ENCODE measurements at regions not wholly inside any gene's neighbourhood (a gene's known extent, or its start where the extent isn't known, plus 50 kb on each side); places are given as distances from the start of the nearest gene placed in this dataset.

DNA sequence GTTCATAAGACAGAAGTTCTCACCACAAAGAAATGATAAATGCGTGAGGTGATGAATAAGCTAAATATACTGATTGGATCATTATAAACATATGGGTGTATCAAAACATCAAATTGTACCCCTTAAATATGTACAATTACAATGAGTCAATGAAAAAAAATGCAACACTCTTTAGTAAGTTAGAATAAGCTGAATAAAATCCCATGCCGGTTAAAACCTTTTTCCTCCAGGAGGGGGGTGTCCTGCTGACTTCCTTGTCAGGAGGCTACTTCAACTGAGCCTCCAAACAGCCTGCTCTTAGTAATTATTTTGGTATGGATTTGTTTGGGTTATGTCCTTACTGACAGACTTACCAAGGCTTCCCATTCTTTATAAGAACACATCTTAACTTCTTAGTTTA lies 649.1 kb downstream of the INHBA start:
- Histone ChIP-seq H3K36me3 (ENCODE audit: insufficient read depth, low read depth, low read length) (no peaks in the 10 kb centered on the region), H3K9me3 (ENCODE audit: insufficient read depth, low read depth, low read length) (no peaks in the 10 kb centered on the region), H3K4me1 (ENCODE audit: insufficient read depth, low read length) (peaks cover 18% of the 10 kb centered on the region), H3K9ac (ENCODE audit: low read depth, low read length) (no peak overlapping the region), H3K4me3 (ENCODE audit: low read length) (no peak overlapping the region), H3K27ac (ENCODE audit: low read length) (no peak overlapping the region), H3K27me3 (ENCODE audit: insufficient read depth, low read length) (peaks cover 11% of the 10 kb centered on the region; the same call in 1 of the 2 replicates)

DNA sequence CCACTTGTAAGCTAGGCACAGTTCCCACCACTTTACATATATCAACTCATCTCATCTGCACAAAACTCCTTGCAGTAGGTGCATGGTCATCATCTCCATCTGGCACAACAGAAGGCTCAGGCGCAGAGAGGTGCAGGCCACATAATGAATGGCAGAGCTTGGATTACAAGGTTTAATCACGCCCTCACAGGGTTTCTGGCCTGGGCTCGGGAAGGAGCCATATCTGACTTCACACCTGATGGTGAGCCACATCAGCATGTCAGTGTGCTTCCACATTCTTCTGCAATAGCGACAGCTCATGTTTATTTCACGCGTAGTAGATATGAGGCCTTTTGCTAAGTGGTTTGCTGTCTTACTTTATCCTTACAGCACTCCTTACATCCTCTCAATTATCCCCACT lies 650.2 kb downstream of the INHBA start:
- no peak overlapping the region for H3K27ac ChIP-seq (ENCODE audit: low read length)
- no peak overlapping the region for H3K9ac ChIP-seq (ENCODE audit: low read depth, low read length)
- H3K4me1 ChIP-seq (ENCODE audit: insufficient read depth, low read length): peaks cover 12% of the 10 kb centered on the region
- no peaks in the 10 kb centered on the region; the same call in 1 of the 2 replicates for H3K27me3 ChIP-seq (ENCODE audit: insufficient read depth, low read length)
- no peak overlapping the region for H3K4me3 ChIP-seq (ENCODE audit: low read length)
- no peaks in the 10 kb centered on the region for H3K9me3 ChIP-seq (ENCODE audit: insufficient read depth, low read depth, low read length)
- H3K36me3 ChIP-seq (ENCODE audit: insufficient read depth, low read depth, low read length): no peaks in the 10 kb centered on the region

DNA sequence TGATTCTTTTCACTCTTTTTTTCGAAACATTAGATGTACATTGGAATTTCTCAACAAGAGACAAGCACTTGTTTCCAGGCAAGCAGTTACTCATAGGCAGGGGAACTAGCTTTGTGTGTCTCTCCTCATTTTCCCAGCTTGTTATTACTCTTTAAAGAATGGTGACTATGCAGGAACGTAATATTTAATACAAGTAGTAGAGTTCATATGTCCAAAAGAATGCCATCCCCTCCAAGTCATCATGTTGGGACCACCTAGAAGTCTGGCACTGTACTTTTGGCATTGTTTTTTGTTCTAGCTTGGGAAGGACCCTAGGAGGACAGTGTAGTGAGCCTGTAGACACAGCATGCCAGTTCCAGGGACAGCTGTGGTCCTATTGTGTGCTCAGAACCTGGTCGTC lies 650.7 kb downstream of the INHBA start:
- no peak overlapping the region for H3K4me3 ChIP-seq (ENCODE audit: low read length)
- no peak overlapping the region for H3K9ac ChIP-seq (ENCODE audit: low read depth, low read length)
- no peaks in the 10 kb centered on the region for H3K27me3 ChIP-seq (ENCODE audit: insufficient read depth, low read length)
- no peaks in the 10 kb centered on the region for H3K36me3 ChIP-seq (ENCODE audit: insufficient read depth, low read depth, low read length)
- H3K27ac ChIP-seq (ENCODE audit: low read length): no peak overlapping the region
- H3K9me3 ChIP-seq (ENCODE audit: insufficient read depth, low read depth, low read length): no peaks in the 10 kb centered on the region
- peaks cover 12% of the 10 kb centered on the region for H3K4me1 ChIP-seq (ENCODE audit: insufficient read depth, low read length)

DNA sequence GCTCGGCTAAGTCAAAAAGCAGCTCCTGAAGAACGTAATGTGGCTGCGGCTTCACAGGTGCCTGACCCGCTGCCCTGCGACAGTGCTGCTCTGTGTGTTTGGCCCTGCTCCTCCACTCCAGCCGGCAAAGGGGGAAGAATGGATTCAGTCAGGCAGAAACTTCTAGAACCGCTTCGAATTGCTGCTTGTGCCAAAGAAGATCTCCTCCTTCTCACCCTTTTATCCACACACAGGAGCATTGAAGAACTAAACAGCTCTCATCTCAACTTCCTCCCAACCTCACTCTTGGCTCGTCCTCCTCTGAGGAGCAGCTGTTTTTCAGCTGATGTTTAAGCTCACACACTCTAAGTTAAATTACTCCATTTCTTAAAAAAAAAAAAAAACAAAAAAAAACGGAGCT lies 651.4 kb downstream of the INHBA start:
- no peak overlapping the region for H3K9ac ChIP-seq (ENCODE audit: low read depth, low read length)
- no peaks in the 10 kb centered on the region for H3K9me3 ChIP-seq (ENCODE audit: insufficient read depth, low read depth, low read length)
- no peaks in the 10 kb centered on the region for H3K36me3 ChIP-seq (ENCODE audit: insufficient read depth, low read depth, low read length)
- no peaks in the 10 kb centered on the region for H3K27me3 ChIP-seq (ENCODE audit: insufficient read depth, low read length)
- no peak overlapping the region for H3K27ac ChIP-seq (ENCODE audit: low read length)
- H3K4me1 ChIP-seq (ENCODE audit: insufficient read depth, low read length): peaks cover 12% of the 10 kb centered on the region
- no peak overlapping the region for H3K4me3 ChIP-seq (ENCODE audit: low read length)

DNA sequence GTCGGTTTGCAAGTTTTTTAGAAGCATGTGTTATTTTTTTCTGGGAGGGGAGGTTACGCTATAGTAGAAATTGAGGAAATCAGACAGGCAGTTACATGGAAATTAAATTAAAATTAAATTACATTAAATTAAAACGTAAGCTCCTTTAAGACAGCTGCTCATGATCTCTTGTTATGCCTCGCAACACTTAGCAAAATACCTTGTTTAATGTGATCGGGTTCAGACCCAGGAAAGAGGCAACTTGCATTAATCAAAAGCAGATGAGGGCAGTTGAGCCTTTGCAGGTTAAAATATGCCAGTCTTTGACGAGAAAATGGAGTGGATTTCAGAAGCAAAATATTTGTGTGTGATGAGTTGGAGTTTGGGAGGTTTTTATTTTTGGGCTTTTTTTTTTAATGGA lies 651.8 kb downstream of the INHBA start:
- no peak overlapping the region for H3K4me3 ChIP-seq (ENCODE audit: low read length)

DNA sequence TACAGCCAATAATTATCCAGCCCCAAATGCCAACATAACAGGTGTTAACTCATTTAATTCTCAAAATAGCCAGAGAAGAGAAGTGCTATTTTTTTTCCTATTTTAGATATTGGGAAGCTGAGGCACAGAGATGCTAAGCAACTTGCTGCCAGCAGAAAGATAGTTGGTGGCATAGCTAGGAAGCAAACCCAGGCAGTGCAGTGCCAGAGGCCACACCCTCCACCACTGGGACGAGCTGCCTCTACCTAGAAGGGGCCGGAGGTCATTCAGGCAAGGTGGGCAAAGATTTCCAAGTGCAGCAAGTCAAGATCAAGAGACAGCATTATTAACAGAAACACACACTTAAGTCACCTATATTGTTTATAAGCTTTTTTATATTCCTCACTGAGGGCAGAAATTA lies 654.1 kb downstream of the INHBA start:
- Histone ChIP-seq H3K4me3 (ENCODE audit: low read length) (no peak overlapping the region), H3K4me1 (ENCODE audit: insufficient read depth, low read length) (peaks cover 4% of the 10 kb centered on the region; the same call in 1 of the 2 replicates), H3K27ac (ENCODE audit: low read length) (no peak overlapping the region), H3K27me3 (ENCODE audit: insufficient read depth, low read length) (no peaks in the 10 kb centered on the region), H3K9ac (ENCODE audit: low read depth, low read length) (no peak overlapping the region), H3K9me3 (ENCODE audit: insufficient read depth, low read depth, low read length) (no peaks in the 10 kb centered on the region), H3K36me3 (ENCODE audit: insufficient read depth, low read depth, low read length) (no peaks in the 10 kb centered on the region)

More for the DNA sequence above, 651.8 kb downstream of the INHBA start:
- Histone ChIP-seq H3K27ac (ENCODE audit: low read length) (no peak overlapping the region), H3K4me1 (ENCODE audit: insufficient read depth, low read length) (peaks cover 12% of the 10 kb centered on the region), H3K27me3 (ENCODE audit: insufficient read depth, low read length) (no peaks in the 10 kb centered on the region), H3K9ac (ENCODE audit: low read depth, low read length) (no peak overlapping the region), H3K9me3 (ENCODE audit: insufficient read depth, low read depth, low read length) (no peaks in the 10 kb centered on the region), H3K36me3 (ENCODE audit: insufficient read depth, low read depth, low read length) (no peaks in the 10 kb centered on the region)

DNA sequence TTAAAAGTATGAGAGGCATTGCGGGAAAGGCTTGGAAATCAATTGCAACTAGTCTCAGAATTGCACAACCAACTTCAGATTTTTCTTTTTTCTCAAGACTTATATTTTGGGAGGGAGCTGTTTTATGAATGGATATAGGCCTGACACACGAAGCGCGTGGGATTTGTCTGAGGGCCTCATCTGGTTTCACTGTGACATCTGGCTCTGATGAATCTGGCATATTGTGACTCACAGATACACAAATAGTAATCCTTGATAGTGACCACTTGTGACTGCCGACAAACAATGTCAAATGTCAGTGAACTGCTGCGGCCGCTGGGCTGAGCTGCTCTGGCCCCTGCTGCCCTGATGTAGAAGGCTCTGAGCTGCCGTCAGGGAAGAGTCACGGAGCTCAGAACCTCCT lies 655.1 kb downstream of the INHBA start:
- no peak overlapping the region for H3K9ac ChIP-seq (ENCODE audit: low read depth, low read length)
- H3K4me1 ChIP-seq (ENCODE audit: insufficient read depth, low read length): peaks cover 4% of the 10 kb centered on the region; the same call in 1 of the 2 replicates
- H3K27me3 ChIP-seq (ENCODE audit: insufficient read depth, low read length): no peaks in the 10 kb centered on the region
- no peaks in the 10 kb centered on the region for H3K9me3 ChIP-seq (ENCODE audit: insufficient read depth, low read depth, low read length)
- no peaks in the 10 kb centered on the region for H3K36me3 ChIP-seq (ENCODE audit: insufficient read depth, low read depth, low read length)
- no peak overlapping the region for H3K4me3 ChIP-seq (ENCODE audit: low read length)
- H3K27ac ChIP-seq (ENCODE audit: low read length): no peak overlapping the region

DNA sequence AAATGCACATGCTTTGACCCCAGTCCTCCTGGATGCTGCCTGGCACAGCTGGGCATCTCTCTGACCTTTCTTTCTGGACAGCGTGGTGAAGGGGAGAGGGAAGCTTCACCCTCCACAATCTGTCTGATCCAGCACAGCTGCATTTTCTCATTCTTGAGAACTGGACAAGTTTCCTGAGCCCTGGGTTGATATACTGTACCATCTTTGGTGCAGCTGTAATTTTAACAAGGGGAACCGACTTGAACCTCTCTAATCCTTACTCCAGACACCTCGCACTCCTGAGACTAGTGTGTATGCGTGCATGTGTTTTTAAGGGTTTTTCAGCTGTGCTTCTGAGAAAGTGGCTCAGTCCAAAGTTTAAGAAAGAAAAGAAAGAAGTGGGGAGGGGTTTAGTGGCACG lies 655.7 kb downstream of the INHBA start:
- H3K4me3 ChIP-seq (ENCODE audit: low read length): no peak overlapping the region
- H3K4me1 ChIP-seq (ENCODE audit: insufficient read depth, low read length): peaks cover 2% of the 10 kb centered on the region; the same call in 1 of the 2 replicates
- H3K36me3 ChIP-seq (ENCODE audit: insufficient read depth, low read depth, low read length): no peaks in the 10 kb centered on the region
- H3K27me3 ChIP-seq (ENCODE audit: insufficient read depth, low read length): no peaks in the 10 kb centered on the region
- H3K9me3 ChIP-seq (ENCODE audit: insufficient read depth, low read depth, low read length): no peaks in the 10 kb centered on the region
- H3K27ac ChIP-seq (ENCODE audit: low read length): no peak overlapping the region
- H3K9ac ChIP-seq (ENCODE audit: low read depth, low read length): no peak overlapping the region

DNA sequence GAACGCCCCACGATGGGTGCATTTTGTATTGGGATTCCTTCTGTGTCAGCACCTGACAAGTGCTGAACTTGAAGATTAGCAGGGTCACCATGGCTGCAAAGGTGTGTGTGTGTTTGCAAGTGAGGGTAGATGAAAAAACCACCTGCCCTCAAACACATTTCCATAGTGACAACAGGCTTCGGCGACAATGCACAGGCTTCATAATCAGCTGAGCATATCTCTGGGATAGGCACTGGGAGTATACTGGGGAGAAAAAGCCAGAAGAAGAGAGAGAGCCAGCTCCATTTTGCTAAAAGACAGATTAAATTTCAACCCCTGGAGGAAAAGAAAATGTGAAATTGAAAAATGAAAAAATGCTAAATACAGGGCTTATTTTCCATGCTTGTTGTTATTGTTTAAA lies 656.1 kb downstream of the INHBA start:
- Histone ChIP-seq H3K4me3 (ENCODE audit: low read length) (no peak overlapping the region), H3K4me1 (ENCODE audit: insufficient read depth, low read length) (no peaks in the 10 kb centered on the region; the same call in 1 of the 2 replicates), H3K36me3 (ENCODE audit: insufficient read depth, low read depth, low read length) (no peaks in the 10 kb centered on the region), H3K9ac (ENCODE audit: low read depth, low read length) (no peak overlapping the region), H3K27ac (ENCODE audit: low read length) (no peak overlapping the region), H3K9me3 (ENCODE audit: insufficient read depth, low read depth, low read length) (no peaks in the 10 kb centered on the region), H3K27me3 (ENCODE audit: insufficient read depth, low read length) (no peaks in the 10 kb centered on the region)

DNA sequence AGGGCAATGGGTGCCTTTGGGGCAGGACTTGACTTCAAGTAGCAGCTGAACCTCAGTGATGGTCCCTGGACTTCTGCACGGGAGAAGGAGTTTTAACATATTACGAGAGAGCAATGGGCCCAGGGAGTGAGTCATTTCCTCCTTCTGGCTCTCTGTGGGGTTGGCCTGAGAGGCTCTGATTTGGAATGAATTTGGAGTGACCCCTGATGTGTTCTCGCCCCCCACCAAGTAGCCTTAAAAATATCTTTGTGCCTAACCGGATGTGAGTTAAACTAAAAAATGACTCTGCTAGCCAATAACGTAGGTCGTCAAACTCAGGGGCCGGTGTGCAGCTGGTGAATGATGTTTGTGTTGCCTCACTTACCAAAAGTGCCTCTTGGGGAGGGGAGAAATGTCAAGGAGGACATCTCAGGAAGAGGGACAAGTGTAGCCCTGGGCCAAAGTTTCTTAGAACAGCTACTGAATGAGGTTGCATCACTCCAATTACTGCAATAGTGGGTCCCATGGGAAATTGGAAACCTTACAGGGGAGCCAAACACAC lies 656.6 kb downstream of the INHBA start:
- Histone ChIP-seq H3K4me3 (ENCODE audit: low read length) (no peak overlapping the region), H3K4me1 (ENCODE audit: insufficient read depth, low read length) (no peaks in the 10 kb centered on the region; the same call in 1 of the 2 replicates), H3K27me3 (ENCODE audit: insufficient read depth, low read length) (no peaks in the 10 kb centered on the region), H3K9me3 (ENCODE audit: insufficient read depth, low read depth, low read length) (no peaks in the 10 kb centered on the region), H3K36me3 (ENCODE audit: insufficient read depth, low read depth, low read length) (no peaks in the 10 kb centered on the region), H3K9ac (ENCODE audit: low read depth, low read length) (no peak overlapping the region), H3K27ac (ENCODE audit: low read length) (no peak overlapping the region)

DNA sequence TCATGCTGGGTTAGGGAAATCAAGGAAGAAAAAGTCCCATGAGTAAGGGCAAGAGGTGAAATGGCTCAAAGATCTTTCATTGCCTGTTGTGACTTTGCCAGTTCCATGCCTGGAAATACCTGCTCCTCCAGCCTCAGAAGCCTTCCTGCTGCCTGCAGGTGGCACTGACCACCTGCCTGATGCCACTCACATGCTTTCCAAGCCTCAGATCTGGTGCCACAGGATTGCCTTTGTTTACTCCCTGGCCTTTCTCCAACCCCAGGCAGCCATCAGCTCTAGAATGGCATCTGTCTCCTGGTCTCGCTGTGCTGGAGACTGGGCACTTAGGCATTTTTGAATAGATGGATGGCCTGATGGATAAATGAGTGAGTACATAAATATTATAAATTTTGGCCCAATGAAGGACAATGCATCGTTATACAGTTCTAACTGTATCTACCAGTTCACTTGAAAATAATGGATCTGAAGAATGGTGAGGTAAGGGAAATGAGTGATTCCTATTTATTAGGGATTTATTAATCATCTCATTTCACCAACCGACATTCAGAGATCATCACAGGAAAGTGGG lies 657.2 kb downstream of the INHBA start:
- Histone ChIP-seq H3K36me3 (ENCODE audit: insufficient read depth, low read depth, low read length) (no peaks in the 10 kb centered on the region), H3K9ac (ENCODE audit: low read depth, low read length) (no peak overlapping the region), H3K27ac (ENCODE audit: low read length) (no peak overlapping the region), H3K4me1 (ENCODE audit: insufficient read depth, low read length) (no peaks in the 10 kb centered on the region), H3K27me3 (ENCODE audit: insufficient read depth, low read length) (no peaks in the 10 kb centered on the region), H3K4me3 (ENCODE audit: low read length) (no peak overlapping the region), H3K9me3 (ENCODE audit: insufficient read depth, low read depth, low read length) (no peaks in the 10 kb centered on the region)

DNA sequence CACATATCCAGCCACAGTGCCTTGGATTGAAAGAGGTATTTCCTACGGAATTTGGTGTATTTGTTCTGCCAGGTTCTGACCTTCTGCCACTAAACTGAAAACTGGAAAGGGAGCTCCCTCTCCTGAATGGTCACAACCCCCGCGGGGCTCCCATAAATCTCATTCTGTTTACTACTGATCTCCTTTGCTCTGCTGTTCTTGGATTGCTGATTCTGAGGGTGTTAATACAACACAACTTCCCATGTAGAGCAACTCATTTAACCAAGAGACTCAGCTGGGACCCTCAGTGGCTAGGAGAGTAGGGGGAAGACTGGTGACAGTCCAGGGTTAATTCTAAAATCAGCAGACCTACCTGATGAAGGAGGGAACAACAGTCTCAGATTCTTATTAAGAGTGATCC lies 662.9 kb downstream of the INHBA start:
- H3K4me3 ChIP-seq (ENCODE audit: low read length): no peak overlapping the region
- H3K4me1 ChIP-seq (ENCODE audit: insufficient read depth, low read length): no peaks in the 10 kb centered on the region
- no peaks in the 10 kb centered on the region for H3K27me3 ChIP-seq (ENCODE audit: insufficient read depth, low read length)
- H3K9me3 ChIP-seq (ENCODE audit: insufficient read depth, low read depth, low read length): no peaks in the 10 kb centered on the region
- H3K36me3 ChIP-seq (ENCODE audit: insufficient read depth, low read depth, low read length): no peaks in the 10 kb centered on the region
- H3K27ac ChIP-seq (ENCODE audit: low read length): no peak overlapping the region
- H3K9ac ChIP-seq (ENCODE audit: low read depth, low read length): no peak overlapping the region

Data from iPS-20b (cell line).